Effector memory CD8-positive, alpha-beta T cell (primary cell): ENCODE measurements at regions not wholly inside any gene's neighbourhood (a gene's known extent, or its start where the extent isn't known, plus 50 kb on each side); places are given as distances from the start of the nearest gene placed in this dataset.
"Not testable (repeated sequence)": the region's sequence is repeated elsewhere in the genome, so short reads cannot be mapped to it uniquely, and the experiment has no call there.

ENCODE experiments used
- ATAC-seq: fragments of 150-1000 bp; cut with Tn5 transposase; replicated peaks from 2 replicates; pipeline ENCODE4 v1.10.0; 2021; ENCODE audit warnings: mild to moderate bottlenecking, moderate library complexity
- DNase-seq, 3 experiments: peaks; one replicate each; pipeline ENCODE4 v3.0.0; 2021
- H3K27ac Mint-ChIP-seq, 2 donors: one replicate each; pipeline ENCODE4 v1.8.0; 2022; ENCODE audit warnings: mild to moderate bottlenecking in 2 of 2, mixed read lengths in 2 of 2, moderate library complexity in 2 of 2
- H3K27me3 Mint-ChIP-seq, 2 donors: one replicate each; pipeline ENCODE4 v1.8.0; 2022; ENCODE audit warnings: mixed read lengths in 2 of 2
- H3K36me3 Mint-ChIP-seq: one replicate; pipeline ENCODE4 v1.8.0; 2022; ENCODE audit warnings: mild to moderate bottlenecking, moderate library complexity, mixed read lengths; ENCODE audit not compliant: insufficient read depth
- H3K4me1 Mint-ChIP-seq, 2 donors: one replicate each; pipeline ENCODE4 v1.8.0; 2022; ENCODE audit warnings: low read depth in 2 of 2, mixed read lengths in 2 of 2
- H3K4me3 Mint-ChIP-seq, 2 donors: one replicate each; pipeline ENCODE4 v1.8.0; 2022; ENCODE audit warnings: mild to moderate bottlenecking in 2 of 2, mixed read lengths in 2 of 2, moderate library complexity in 2 of 2
- H3K9me3 Mint-ChIP-seq, 2 donors: one replicate each; pipeline ENCODE4 v1.8.0; 2022; ENCODE audit warnings: mixed read lengths in 2 of 2

GRCh38 chr2:220579452-220579851, 952.0 kb downstream of the SLC4A3 start:
- Mint-ChIP-seq H3K27ac (no peak overlapping the region), H3K4me1 (no peaks in the 10 kb centered on the region), H3K9me3 (no peaks in the 10 kb centered on the region), H3K36me3 (no peaks in the 10 kb centered on the region), H3K4me3 (no peak overlapping the region), H3K27me3 (no peaks in the 10 kb centered on the region)
- ATAC-seq, result no peak
- DNase-seq, result no peak

DNA sequence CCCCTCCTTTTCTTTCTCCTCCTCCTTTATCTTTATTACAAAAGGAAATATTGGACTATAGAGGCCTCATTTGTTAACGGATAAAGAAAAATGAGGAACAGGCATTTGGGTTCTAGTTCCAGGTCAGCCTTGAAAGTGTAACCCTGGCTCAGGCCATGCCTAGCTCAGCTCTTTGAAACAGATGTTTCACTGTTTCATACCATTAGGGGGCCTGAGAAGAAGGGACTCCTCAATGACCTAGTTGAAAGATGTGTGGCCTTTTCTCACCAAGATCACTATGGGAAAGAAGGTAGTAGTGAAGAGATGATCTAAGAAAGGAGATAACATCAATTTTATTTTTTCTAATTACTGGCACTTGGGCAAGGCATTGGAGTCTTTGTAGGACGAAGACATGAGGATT, 952.7 kb downstream of the SLC4A3 start:
- no peak overlapping the region for H3K4me3 Mint-ChIP-seq
- H3K9me3 Mint-ChIP-seq, result no peaks in the 10 kb centered on the region
- no peaks in the 10 kb centered on the region for H3K27me3 Mint-ChIP-seq
- DNase-seq (no peak), ATAC-seq (no peak)
- H3K4me1 Mint-ChIP-seq, result no peaks in the 10 kb centered on the region
- H3K27ac Mint-ChIP-seq, result no peak overlapping the region
- no peaks in the 10 kb centered on the region for H3K36me3 Mint-ChIP-seq

GRCh38 chr2:220583725-220584124, 956.3 kb downstream of the SLC4A3 start:
- ATAC-seq (no peak), DNase-seq (no peak)
- no peaks in the 10 kb centered on the region for H3K27me3 Mint-ChIP-seq
- H3K4me1 Mint-ChIP-seq, result no peaks in the 10 kb centered on the region
- no peak overlapping the region for H3K27ac Mint-ChIP-seq
- H3K4me3 Mint-ChIP-seq, result no peak overlapping the region
- H3K36me3 Mint-ChIP-seq, result no peaks in the 10 kb centered on the region
- H3K9me3 Mint-ChIP-seq, result no peaks in the 10 kb centered on the region

GRCh38 chr2:220585241-220585640, 957.8 kb downstream of the SLC4A3 start:
- no peaks in the 10 kb centered on the region for H3K27me3 Mint-ChIP-seq
- no peaks in the 10 kb centered on the region for H3K9me3 Mint-ChIP-seq
- no peak overlapping the region for H3K4me3 Mint-ChIP-seq
- no peaks in the 10 kb centered on the region for H3K36me3 Mint-ChIP-seq
- H3K4me1 Mint-ChIP-seq, result no peaks in the 10 kb centered on the region
- no peak for DNase-seq
- H3K27ac Mint-ChIP-seq, result no peak overlapping the region
- no peak for ATAC-seq

DNA sequence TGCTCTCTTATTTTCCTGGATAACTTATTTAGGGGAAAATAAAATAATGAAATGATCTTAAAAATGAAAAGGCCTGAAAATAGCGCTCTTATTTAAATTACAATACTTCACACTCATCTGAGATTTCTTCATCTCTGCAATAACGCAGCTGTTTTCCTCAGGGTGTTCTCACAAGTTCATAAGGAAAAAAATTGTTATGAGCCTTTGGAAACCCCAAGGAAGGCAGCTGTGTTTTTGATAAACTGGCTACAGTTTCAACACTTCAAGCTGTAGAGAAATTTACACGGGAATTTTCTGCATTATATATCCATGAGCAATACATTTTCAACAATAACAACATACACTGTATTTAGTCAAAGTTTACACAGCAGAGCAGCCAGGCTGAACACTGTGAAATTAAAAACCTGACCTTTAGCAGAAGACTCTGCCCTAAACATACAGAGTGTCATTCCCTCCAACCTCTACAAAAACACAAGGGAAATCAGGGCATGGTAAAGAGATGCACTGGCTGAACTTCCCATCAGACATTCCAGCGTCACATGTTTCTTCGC, 959.6 kb downstream of the SLC4A3 start:
- Mint-ChIP-seq H3K27me3 (no peaks in the 10 kb centered on the region), H3K36me3 (no peaks in the 10 kb centered on the region), H3K4me3 (no peak overlapping the region), H3K4me1 (no peaks in the 10 kb centered on the region), H3K9me3 (no peaks in the 10 kb centered on the region), H3K27ac (no peak overlapping the region)
- DNase-seq (no peak), ATAC-seq (no peak)

DNA sequence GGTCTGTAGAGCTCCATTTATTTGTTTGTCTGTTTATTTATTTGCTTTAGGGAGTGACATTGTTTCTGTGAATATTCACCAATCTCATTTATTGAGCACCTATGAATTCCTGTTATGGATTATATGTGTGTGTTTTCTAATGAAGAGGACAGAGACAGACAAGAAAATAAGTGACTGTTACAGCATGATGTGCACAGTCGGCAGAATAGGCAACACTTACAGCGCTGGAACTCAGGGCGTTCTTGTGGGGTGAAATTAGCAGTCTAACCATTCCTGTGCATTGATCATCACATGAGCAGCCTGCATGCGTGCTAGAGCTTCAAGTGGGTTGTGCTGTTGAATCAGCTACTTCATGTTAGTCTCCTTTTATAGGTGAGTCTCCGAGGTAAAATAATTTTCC, 960.7 kb downstream of the SLC4A3 start:
- DNase-seq, result no peak
- no peaks in the 10 kb centered on the region for H3K4me1 Mint-ChIP-seq
- H3K27ac Mint-ChIP-seq, result no peak overlapping the region
- no peak overlapping the region for H3K4me3 Mint-ChIP-seq
- no peaks in the 10 kb centered on the region for H3K9me3 Mint-ChIP-seq
- no peaks in the 10 kb centered on the region for H3K27me3 Mint-ChIP-seq
- no peak for ATAC-seq
- H3K36me3 Mint-ChIP-seq, result no peaks in the 10 kb centered on the region

- Mint-ChIP-seq H3K27ac (no peak overlapping the region), H3K4me1 (no peaks in the 10 kb centered on the region), H3K4me3 (no peak overlapping the region), H3K36me3 (no peaks in the 10 kb centered on the region), H3K27me3 (no peaks in the 10 kb centered on the region), H3K9me3 (no peaks in the 10 kb centered on the region)
- no peak for ATAC-seq
- DNase-seq, result no peak
Observed at GRCh38 chr2:220590476-220590875, 963.0 kb downstream of the SLC4A3 start.

GRCh38 chr2:220593526-220593925, 966.1 kb downstream of the SLC4A3 start:
- H3K4me3 Mint-ChIP-seq, result no peak overlapping the region
- DNase-seq (no peak), ATAC-seq (no peak)
- no peak overlapping the region for H3K27ac Mint-ChIP-seq
- H3K4me1 Mint-ChIP-seq, result no peaks in the 10 kb centered on the region
- peaks cover 0 to 1% of the 10 kb centered on the region in 2 donors for H3K9me3 Mint-ChIP-seq
- H3K36me3 Mint-ChIP-seq, result no peaks in the 10 kb centered on the region
- H3K27me3 Mint-ChIP-seq, result no peaks in the 10 kb centered on the region

GRCh38 chr2:220601674-220602073, 970.4 kb downstream of the EPHA4 start:
- Mint-ChIP-seq H3K36me3 (no peaks in the 10 kb centered on the region), H3K4me3 (no peak overlapping the region), H3K4me1 (no peaks in the 10 kb centered on the region), H3K27me3 (no peaks in the 10 kb centered on the region), H3K27ac (no peak overlapping the region), H3K9me3 (no peaks in the 10 kb centered on the region)
- ATAC-seq, result no peak
- no peak for DNase-seq

- not testable (repeated sequence) for ATAC-seq, H3K9me3 Mint-ChIP-seq, DNase-seq, H3K36me3 Mint-ChIP-seq, H3K4me3 Mint-ChIP-seq, H3K27ac Mint-ChIP-seq, H3K27me3 Mint-ChIP-seq, H3K4me1 Mint-ChIP-seq
Observed at GRCh38 chr2:220613004-220613403, 959.1 kb downstream of the EPHA4 start.

GRCh38 chr2:220614064-220614463, 958.0 kb downstream of the EPHA4 start:
- Mint-ChIP-seq H3K9me3 (peaks cover 0 to 2% of the 10 kb centered on the region in 2 donors), H3K27ac (no peak overlapping the region), H3K4me1 (no peaks in the 10 kb centered on the region), H3K27me3 (no peaks in the 10 kb centered on the region), H3K36me3 (no peaks in the 10 kb centered on the region), H3K4me3 (no peak overlapping the region)
- DNase-seq, result no peak
- no peak for ATAC-seq

GRCh38 chr2:220619525-220620220, 952.4 kb downstream of the EPHA4 start:
- Mint-ChIP-seq H3K27ac (no peak overlapping the region), H3K9me3 (peaks cover 0 to 6% of the 10 kb centered on the region in 2 donors), H3K36me3 (no peaks in the 10 kb centered on the region), H3K27me3 (no peaks in the 10 kb centered on the region), H3K4me1 (no peaks in the 10 kb centered on the region), H3K4me3 (no peak overlapping the region)
- ATAC-seq (no peak), DNase-seq (no peak)

- Mint-ChIP-seq H3K4me1 (no peaks in the 10 kb centered on the region), H3K27me3 (no peaks in the 10 kb centered on the region), H3K4me3 (no peak overlapping the region), H3K9me3 (peaks cover 0 to 2% of the 10 kb centered on the region in 2 donors), H3K36me3 (no peaks in the 10 kb centered on the region), H3K27ac (no peak overlapping the region)
- DNase-seq (no peak), ATAC-seq (no peak)
Observed at GRCh38 chr2:220626603-220627002, 945.5 kb downstream of the EPHA4 start.

DNA sequence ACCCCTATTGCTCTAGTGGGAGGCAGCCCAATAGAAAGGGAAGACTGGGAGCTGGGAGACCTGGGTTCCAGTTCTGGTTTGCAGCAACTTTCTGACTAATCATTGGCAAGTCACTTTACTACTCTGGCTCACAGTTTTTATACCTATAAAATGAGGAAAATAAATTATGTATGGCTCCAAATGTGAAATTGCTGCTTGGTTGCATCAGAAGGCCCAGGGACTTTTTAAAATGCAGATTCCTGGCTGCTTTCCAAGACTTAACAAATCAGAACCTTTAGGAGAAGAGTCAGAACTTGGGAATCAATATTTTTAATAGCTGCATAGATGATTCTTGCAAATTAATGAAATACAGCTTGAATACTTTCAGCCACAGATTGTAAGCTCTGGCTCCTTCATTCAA, 943.9 kb downstream of the EPHA4 start:
- H3K27ac Mint-ChIP-seq, result no peak overlapping the region
- no peak overlapping the region for H3K4me3 Mint-ChIP-seq
- H3K4me1 Mint-ChIP-seq, result no peaks in the 10 kb centered on the region
- H3K36me3 Mint-ChIP-seq, result no peaks in the 10 kb centered on the region
- H3K9me3 Mint-ChIP-seq, result peaks cover 0 to 2% of the 10 kb centered on the region in 2 donors
- ATAC-seq (no peak), DNase-seq (no peak)
- no peaks in the 10 kb centered on the region for H3K27me3 Mint-ChIP-seq
